ENCODE measurements at regions not wholly inside any gene's neighbourhood (a gene's known extent, or its start where the extent isn't known, plus 50 kb on each side); places are given as distances from the start of the nearest gene placed in this dataset.

- intact Hi-C loops (cut with micrococcal nuclease) = no loop called here
- no peaks in the 10 kb centered on the region for H3K27me3 ChIP-seq (ENCODE audit: low read depth)
- no peaks in the 10 kb centered on the region for H3K36me3 ChIP-seq
- TF ChIP-seq CTCF (IDR thresholded peaks at IDR 0.05; ENCODE audit: borderline replicate concordance) = no peak
- no peak for DNase-seq
- peaks cover 25% of the 10 kb centered on the region for H3K4me1 ChIP-seq
- no peaks in the 10 kb centered on the region for H3K9me3 ChIP-seq (replicated peaks)
- peak overlapping the region; percentile 62 for H3K27ac ChIP-seq (replicated peaks)
- no peak overlapping the region for H3K4me3 ChIP-seq
Measured at GRCh38 chr6:164148788-164149187, 734.3 kb downstream of the QKI start.

GRCh38 chr6:164144316-164144715 lies 729.8 kb downstream of the QKI start:
- peaks cover 11% of the 10 kb centered on the region for H3K4me1 ChIP-seq
- intact Hi-C loops (cut with micrococcal nuclease) = no loop called here
- no peak overlapping the region for H3K27ac ChIP-seq (replicated peaks)
- H3K4me3 ChIP-seq = no peak overlapping the region
- H3K27me3 ChIP-seq (ENCODE audit: low read depth) = no peaks in the 10 kb centered on the region
- no peak for TF ChIP-seq CTCF (IDR thresholded peaks at IDR 0.05; ENCODE audit: borderline replicate concordance)
- no peaks in the 10 kb centered on the region for H3K9me3 ChIP-seq (replicated peaks)
- no peaks in the 10 kb centered on the region for H3K36me3 ChIP-seq
- DNase-seq = no peak

GRCh38 chr6:164142322-164142721 lies 727.8 kb downstream of the QKI start:
- H3K27me3 ChIP-seq (ENCODE audit: low read depth) = no peaks in the 10 kb centered on the region
- DNase-seq = no peak
- no peak for TF ChIP-seq CTCF (IDR thresholded peaks at IDR 0.05; ENCODE audit: borderline replicate concordance)
- no peaks in the 10 kb centered on the region for H3K4me1 ChIP-seq
- H3K36me3 ChIP-seq = no peaks in the 10 kb centered on the region
- H3K27ac ChIP-seq (replicated peaks) = no peak overlapping the region
- H3K4me3 ChIP-seq = no peak overlapping the region
- intact Hi-C loops (cut with micrococcal nuclease) = no loop called here
- no peaks in the 10 kb centered on the region for H3K9me3 ChIP-seq (replicated peaks)

GRCh38 chr6:164135511-164136132 lies 721.1 kb downstream of the QKI start:
- H3K36me3 ChIP-seq = no peaks in the 10 kb centered on the region
- no peak overlapping the region for H3K4me3 ChIP-seq
- intact Hi-C loops (cut with micrococcal nuclease) = no loop called here
- H3K27ac ChIP-seq (replicated peaks) = no peak overlapping the region
- DNase-seq = no peak
- no peaks in the 10 kb centered on the region for H3K27me3 ChIP-seq (ENCODE audit: low read depth)
- peaks cover 3% of the 10 kb centered on the region for H3K9me3 ChIP-seq (replicated peaks)
- no peaks in the 10 kb centered on the region for H3K4me1 ChIP-seq
- no peak for TF ChIP-seq CTCF (IDR thresholded peaks at IDR 0.05; ENCODE audit: borderline replicate concordance)

- Histone ChIP-seq H3K36me3 (no peaks in the 10 kb centered on the region), H3K4me3 (no peak overlapping the region), H3K27me3 (ENCODE audit: low read depth) (no peaks in the 10 kb centered on the region), H3K27ac (replicated peaks) (no peak overlapping the region), H3K9me3 (replicated peaks) (peaks cover 3% of the 10 kb centered on the region), H3K4me1 (peaks cover 8% of the 10 kb centered on the region)
- no peak for DNase-seq
- no peak for TF ChIP-seq CTCF (IDR thresholded peaks at IDR 0.05; ENCODE audit: borderline replicate concordance)
- intact Hi-C loops (cut with micrococcal nuclease) = no loop called here
Measured at GRCh38 chr6:164133095-164133494, 718.6 kb downstream of the QKI start.

All from left ventricle myocardium inferior (tissue), 1 donor.